GM20000 (cell line): ENCODE measurements at regions not wholly inside any gene's neighbourhood (a gene's known extent, or its start where the extent isn't known, plus 50 kb on each side); places are given as distances from the start of the nearest gene placed in this dataset.

Experiments used
- DNase-seq: peaks from one replicate; pipeline ENCODE4 v3.0.0; 2012; ENCODE audit warnings: low spot score
- CTCF ChIP-seq: IDR thresholded peaks from 2 replicates; pipeline ENCODE4 v1.5.1; 2012; ENCODE audit warnings: mild to moderate bottlenecking, control low read depth; ENCODE audit errors: extremely low read depth, missing control alignments

DNA sequence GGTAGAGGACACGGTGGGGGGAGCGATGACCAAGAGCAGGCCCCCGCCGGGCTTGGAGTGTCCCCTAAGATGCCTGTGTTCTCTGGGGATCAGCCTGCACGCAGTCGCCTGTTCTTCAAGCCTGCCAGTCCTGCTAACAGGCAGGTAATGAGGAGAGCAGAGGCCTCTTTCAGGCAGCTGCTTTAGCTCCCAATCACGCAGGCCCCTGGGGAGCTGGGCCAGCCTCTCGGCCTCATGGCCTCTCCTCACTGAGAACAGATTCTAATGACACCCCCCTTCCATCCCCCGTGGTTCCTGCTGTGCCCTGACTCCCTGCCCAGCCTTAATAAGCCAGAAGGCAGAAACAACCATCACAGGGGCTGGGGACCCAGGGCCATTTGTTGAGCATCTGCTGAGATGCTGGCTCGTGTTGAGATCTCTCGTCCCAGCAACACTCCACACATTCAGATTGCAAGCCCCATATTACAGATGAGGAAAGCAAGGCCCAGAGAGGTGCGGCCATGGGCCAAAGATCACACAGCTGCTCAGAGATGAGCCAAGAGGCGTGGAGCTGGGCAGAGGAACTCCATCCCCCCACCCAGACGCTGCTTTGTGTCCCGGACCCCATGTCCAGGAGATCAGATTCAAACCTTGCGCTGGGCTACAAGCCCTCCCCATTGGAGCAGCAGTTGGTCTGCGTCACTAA is 71.6 kb upstream of the CASZ1 start:
- no peak for DNase-seq
- no peak for TF ChIP-seq CTCF

- TF ChIP-seq CTCF: no peak
- no peak for DNase-seq
Observed at GRCh38 chr1:10868599-10868965, 72.1 kb upstream of the CASZ1 start.

DNA sequence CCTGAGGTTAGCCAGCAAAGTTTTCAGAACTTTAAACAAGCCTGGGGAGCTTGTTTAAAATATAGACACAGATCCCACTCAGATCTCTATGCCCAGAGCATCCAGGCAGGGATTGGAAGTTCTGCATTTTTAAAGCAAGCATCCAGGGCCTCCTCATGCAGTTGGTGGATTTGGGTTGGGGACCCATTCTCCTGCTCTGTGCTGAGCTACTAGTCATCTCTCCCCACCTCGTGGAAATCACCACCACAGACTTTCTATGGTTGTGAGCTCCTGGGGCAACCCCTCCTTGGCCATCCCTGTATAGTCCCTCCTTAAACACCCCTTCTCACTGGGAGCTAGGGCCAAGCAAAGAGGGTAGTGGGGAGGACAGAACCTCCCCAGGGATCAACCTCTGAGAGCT is 73.5 kb upstream of the CASZ1 start:
- TF ChIP-seq CTCF: no peak
- no peak for DNase-seq

- DNase-seq: no peak
- no peak for TF ChIP-seq CTCF
Observed at GRCh38 chr1:10870493-10871096, 74.1 kb upstream of the CASZ1 start.

GRCh38 chr1:10873189-10873588 is 76.7 kb upstream of the CASZ1 start:
- no peak for TF ChIP-seq CTCF
- DNase-seq: no peak

DNA sequence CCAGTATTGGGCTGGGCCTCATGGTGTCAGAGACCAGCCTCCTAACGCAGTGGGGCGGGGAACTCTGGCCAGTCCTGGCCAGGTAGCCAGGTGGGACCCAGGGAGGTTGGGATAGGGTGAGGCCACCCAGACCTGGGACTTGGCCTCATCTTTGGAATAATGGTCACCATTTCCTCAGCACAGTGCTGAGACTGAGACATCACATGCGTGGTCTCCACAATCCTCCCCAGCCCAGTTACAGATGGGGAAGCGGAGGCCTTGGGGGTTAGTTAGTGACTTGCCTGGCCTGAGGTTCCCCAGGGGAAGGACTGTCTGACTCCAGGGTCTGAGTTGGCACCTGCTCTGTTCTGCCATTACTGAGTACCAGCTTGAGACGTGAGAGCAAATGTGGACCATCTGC is 77.9 kb upstream of the CASZ1 start:
- TF ChIP-seq CTCF: no peak

DNA sequence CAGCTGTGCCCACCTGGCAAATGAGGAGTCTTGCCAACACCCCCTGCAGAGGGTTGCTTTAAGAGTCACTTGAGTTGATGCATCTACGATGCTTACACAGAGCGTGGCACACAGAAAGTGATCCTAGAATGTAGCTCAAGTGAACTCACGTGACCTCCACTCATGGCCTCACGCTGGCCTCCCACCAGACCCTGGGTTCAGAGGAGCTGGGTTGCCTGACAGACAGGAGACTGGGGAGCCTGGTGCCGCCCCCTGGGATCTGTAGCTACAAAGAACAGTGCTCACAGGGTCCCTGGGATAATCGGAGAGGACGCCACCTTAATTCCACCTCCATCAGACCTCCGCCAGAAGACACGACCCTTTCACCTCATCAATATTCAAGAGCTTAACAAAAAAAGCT is 81.4 kb upstream of the CASZ1 start:
- no peak for TF ChIP-seq CTCF
- DNase-seq: no peak

More for the DNA sequence above, 77.9 kb upstream of the CASZ1 start:
- no peak for DNase-seq
